ENCODE measurements at regions not wholly inside any gene's neighbourhood (a gene's known extent, or its start where the extent isn't known, plus 50 kb on each side); places are given as distances from the start of the nearest gene placed in this dataset.

- Histone ChIP-seq H4K20me1 (ENCODE audit: insufficient read depth) (no peaks in the 10 kb centered on the region), H3K79me2 (ENCODE audit: insufficient read depth, low read depth) (no peaks in the 10 kb centered on the region), H3K27me3 (ENCODE audit: insufficient read depth, low read depth) (no peaks in the 10 kb centered on the region), H2AFZ (ENCODE audit: low read depth) (no peak overlapping the region), H3K4me2 (no peak overlapping the region), H3K9ac (no peak overlapping the region), H3K27ac (no peak overlapping the region), H3K4me3 (IDR thresholded peaks at IDR 0.05; ENCODE audit: insufficient read depth, low read depth, low read length) (no peak overlapping the region), H3K36me3 (ENCODE audit: insufficient read depth) (no peaks in the 10 kb centered on the region), H3K4me1 (ENCODE audit: low read depth, poor library complexity, severe bottlenecking) (no peaks in the 10 kb centered on the region)
- no peak for TF ChIP-seq CTCF (conservative IDR thresholded peaks at IDR 0.05; ENCODE audit: low read depth, low read length)
These were observed 192.7 kb upstream of the SVIL start for GRCh38 chr10:29827512-29827911.

- no peak for TF ChIP-seq CTCF (conservative IDR thresholded peaks at IDR 0.05; ENCODE audit: low read depth, low read length)
- H3K9ac ChIP-seq = no peak overlapping the region
- H3K79me2 ChIP-seq (ENCODE audit: insufficient read depth, low read depth) = no peaks in the 10 kb centered on the region
- H3K27me3 ChIP-seq (ENCODE audit: insufficient read depth, low read depth) = no peaks in the 10 kb centered on the region
- H3K27ac ChIP-seq = no peak overlapping the region
- H4K20me1 ChIP-seq (ENCODE audit: insufficient read depth) = no peaks in the 10 kb centered on the region
- H3K4me2 ChIP-seq = no peak overlapping the region
- no peak overlapping the region for H3K4me3 ChIP-seq (IDR thresholded peaks at IDR 0.05; ENCODE audit: insufficient read depth, low read depth, low read length)
- H3K36me3 ChIP-seq (ENCODE audit: insufficient read depth) = no peaks in the 10 kb centered on the region
- no peaks in the 10 kb centered on the region for H3K4me1 ChIP-seq (ENCODE audit: low read depth, poor library complexity, severe bottlenecking)
- no peak overlapping the region for H2AFZ ChIP-seq (ENCODE audit: low read depth)
These were observed 192.2 kb upstream of the SVIL start for GRCh38 chr10:29826801-29827450.

- no peak overlapping the region for H3K9ac ChIP-seq
- no peaks in the 10 kb centered on the region for H3K27me3 ChIP-seq (ENCODE audit: insufficient read depth, low read depth)
- H4K20me1 ChIP-seq (ENCODE audit: insufficient read depth) = no peaks in the 10 kb centered on the region
- H2AFZ ChIP-seq (ENCODE audit: low read depth) = no peak overlapping the region
- H3K79me2 ChIP-seq (ENCODE audit: insufficient read depth, low read depth) = no peaks in the 10 kb centered on the region
- H3K27ac ChIP-seq = no peak overlapping the region
- H3K4me2 ChIP-seq = no peak overlapping the region
- no peaks in the 10 kb centered on the region for H3K36me3 ChIP-seq (ENCODE audit: insufficient read depth)
- no peaks in the 10 kb centered on the region for H3K4me1 ChIP-seq (ENCODE audit: low read depth, poor library complexity, severe bottlenecking)
- no peak for TF ChIP-seq CTCF (conservative IDR thresholded peaks at IDR 0.05; ENCODE audit: low read depth, low read length)
- no peak overlapping the region for H3K4me3 ChIP-seq (IDR thresholded peaks at IDR 0.05; ENCODE audit: insufficient read depth, low read depth, low read length)
These were observed 191.4 kb upstream of the SVIL start for GRCh38 chr10:29826221-29826620.

GRCh38 chr10:29823553-29824080 lies 188.8 kb upstream of the SVIL start:
- no peaks in the 10 kb centered on the region for H3K4me1 ChIP-seq (ENCODE audit: low read depth, poor library complexity, severe bottlenecking)
- no peak overlapping the region for H3K4me3 ChIP-seq (IDR thresholded peaks at IDR 0.05; ENCODE audit: insufficient read depth, low read depth, low read length)
- H3K4me2 ChIP-seq = no peak overlapping the region
- H3K27me3 ChIP-seq (ENCODE audit: insufficient read depth, low read depth) = no peaks in the 10 kb centered on the region
- H2AFZ ChIP-seq (ENCODE audit: low read depth) = no peak overlapping the region
- no peaks in the 10 kb centered on the region for H3K36me3 ChIP-seq (ENCODE audit: insufficient read depth)
- H3K9ac ChIP-seq = no peak overlapping the region
- H3K79me2 ChIP-seq (ENCODE audit: insufficient read depth, low read depth) = no peaks in the 10 kb centered on the region
- TF ChIP-seq CTCF (conservative IDR thresholded peaks at IDR 0.05; ENCODE audit: low read depth, low read length) = no peak
- no peaks in the 10 kb centered on the region for H4K20me1 ChIP-seq (ENCODE audit: insufficient read depth)
- H3K27ac ChIP-seq = no peak overlapping the region

All from KMS-11 (cell line).